ENCODE measurements at regions not wholly inside any gene's neighbourhood (a gene's known extent, or its start where the extent isn't known, plus 50 kb on each side); places are given as distances from the start of the nearest gene placed in this dataset.

GRCh38 chr1:38444770-38445442, 398.3 kb upstream of the POU3F1 start:
- Mint-ChIP-seq H3K36me3 (peaks cover 18% of the 10 kb centered on the region), H3K9me3 (peaks cover 15% of the 10 kb centered on the region), H3K4me3 (no peak overlapping the region), H3K27me3 (peaks cover 8% of the 10 kb centered on the region), H3K27ac (no peak overlapping the region), H3K4me1 (peaks cover 2% of the 10 kb centered on the region)
- ATAC-seq (ENCODE audit: low read depth) (no peak), DNase-seq (ENCODE audit: low spot score in 2 of 2) (no peak)

GRCh38 chr1:38444311-38444710, 397.7 kb upstream of the POU3F1 start:
- no peak overlapping the region for H3K4me3 Mint-ChIP-seq
- peaks cover 8% of the 10 kb centered on the region for H3K27me3 Mint-ChIP-seq
- H3K9me3 Mint-ChIP-seq: peaks cover 15% of the 10 kb centered on the region
- DNase-seq (ENCODE audit: low spot score in 2 of 2) (no peak), ATAC-seq (ENCODE audit: low read depth) (no peak)
- no peak overlapping the region for H3K27ac Mint-ChIP-seq
- H3K4me1 Mint-ChIP-seq: peaks cover 2% of the 10 kb centered on the region
- peaks cover 18% of the 10 kb centered on the region for H3K36me3 Mint-ChIP-seq

- H3K4me3 Mint-ChIP-seq: no peak overlapping the region
Observed at GRCh38 chr1:38440402-38440801, 393.8 kb upstream of the POU3F1 start.

GRCh38 chr1:38436749-38437148, 390.2 kb upstream of the POU3F1 start:
- Mint-ChIP-seq H3K4me1 (peaks cover 5% of the 10 kb centered on the region), H3K4me3 (no peak overlapping the region), H3K9me3 (peaks cover 11% of the 10 kb centered on the region), H3K27ac (peak overlapping the region; percentile 53), H3K27me3 (peaks cover 2% of the 10 kb centered on the region), H3K36me3 (peaks cover 9% of the 10 kb centered on the region)
- DNase-seq (ENCODE audit: low spot score in 2 of 2) (peak in 1 of 2 donors; percentile 11), ATAC-seq (ENCODE audit: low read depth) (peak; percentile 74)

More at GRCh38 chr1:38440402-38440801, 393.8 kb upstream of the POU3F1 start:
- Mint-ChIP-seq H3K27me3 (peaks cover 4% of the 10 kb centered on the region), H3K27ac (no peak overlapping the region), H3K4me1 (peaks cover 5% of the 10 kb centered on the region), H3K36me3 (peaks cover 14% of the 10 kb centered on the region), H3K9me3 (peaks cover 16% of the 10 kb centered on the region)
- no peak for DNase-seq (ENCODE audit: low spot score in 2 of 2)
- ATAC-seq (ENCODE audit: low read depth): no peak

- peaks cover 5% of the 10 kb centered on the region for H3K4me1 Mint-ChIP-seq
- DNase-seq (ENCODE audit: low spot score in 2 of 2): no peak
- peaks cover 5% of the 10 kb centered on the region for H3K36me3 Mint-ChIP-seq
- ATAC-seq (ENCODE audit: low read depth): no peak
- peaks cover 4% of the 10 kb centered on the region for H3K27me3 Mint-ChIP-seq
- peaks cover 6% of the 10 kb centered on the region for H3K9me3 Mint-ChIP-seq
- H3K4me3 Mint-ChIP-seq: no peak overlapping the region
- no peak overlapping the region for H3K27ac Mint-ChIP-seq
Observed at GRCh38 chr1:38436006-38436405, 389.4 kb upstream of the POU3F1 start.

- ATAC-seq (ENCODE audit: low read depth) (no peak), DNase-seq (ENCODE audit: low spot score in 2 of 2) (no peak)
- Mint-ChIP-seq H3K4me3 (no peak overlapping the region), H3K27me3 (peaks cover 4% of the 10 kb centered on the region), H3K9me3 (no peaks in the 10 kb centered on the region), H3K4me1 (peaks cover 5% of the 10 kb centered on the region), H3K27ac (no peak overlapping the region), H3K36me3 (no peaks in the 10 kb centered on the region)
Observed at GRCh38 chr1:38433084-38433722, 386.6 kb upstream of the POU3F1 start.

- ATAC-seq (ENCODE audit: low read depth) (no peak), DNase-seq (ENCODE audit: low spot score in 2 of 2) (no peak)
- Mint-ChIP-seq H3K27ac (no peak overlapping the region), H3K36me3 (no peaks in the 10 kb centered on the region), H3K4me3 (no peak overlapping the region), H3K27me3 (peaks cover 6% of the 10 kb centered on the region), H3K4me1 (peaks cover 1% of the 10 kb centered on the region), H3K9me3 (no peaks in the 10 kb centered on the region)
Observed at GRCh38 chr1:38431535-38432376, 385.2 kb upstream of the POU3F1 start.

- ATAC-seq (ENCODE audit: low read depth): no peak
- H3K27me3 Mint-ChIP-seq: peaks cover 12% of the 10 kb centered on the region
- H3K9me3 Mint-ChIP-seq: no peaks in the 10 kb centered on the region
- DNase-seq (ENCODE audit: low spot score in 2 of 2): no peak
- H3K4me1 Mint-ChIP-seq: peaks cover 3% of the 10 kb centered on the region
- peaks cover 4% of the 10 kb centered on the region for H3K36me3 Mint-ChIP-seq
- H3K27ac Mint-ChIP-seq: no peak overlapping the region
- H3K4me3 Mint-ChIP-seq: no peak overlapping the region
Observed at GRCh38 chr1:38430949-38431348, 384.4 kb upstream of the POU3F1 start.

- DNase-seq (ENCODE audit: low spot score in 2 of 2): no peak
- peaks cover 11% of the 10 kb centered on the region for H3K27me3 Mint-ChIP-seq
- no peak overlapping the region for H3K27ac Mint-ChIP-seq
- ATAC-seq (ENCODE audit: low read depth): no peak
- peaks cover 6% of the 10 kb centered on the region for H3K9me3 Mint-ChIP-seq
- H3K4me1 Mint-ChIP-seq: peaks cover 3% of the 10 kb centered on the region
- H3K36me3 Mint-ChIP-seq: peaks cover 7% of the 10 kb centered on the region
- no peak overlapping the region for H3K4me3 Mint-ChIP-seq
Observed at GRCh38 chr1:38424677-38425076, 378.1 kb upstream of the POU3F1 start.

GRCh38 chr1:38420666-38421065, 374.1 kb upstream of the POU3F1 start:
- Mint-ChIP-seq H3K27me3 (peaks cover 5% of the 10 kb centered on the region), H3K9me3 (peaks cover 14% of the 10 kb centered on the region), H3K36me3 (peaks cover 11% of the 10 kb centered on the region), H3K4me3 (no peak overlapping the region), H3K27ac (no peak overlapping the region), H3K4me1 (peaks cover 2% of the 10 kb centered on the region)
- no peak for DNase-seq (ENCODE audit: low spot score in 2 of 2)
- ATAC-seq (ENCODE audit: low read depth): no peak

- Mint-ChIP-seq H3K4me3 (no peak overlapping the region), H3K4me1 (peaks cover 2% of the 10 kb centered on the region)
Observed at GRCh38 chr1:38418195-38419030, 371.8 kb upstream of the POU3F1 start.

GRCh38 chr1:38403667-38404066, 357.1 kb upstream of the POU3F1 start:
- Mint-ChIP-seq H3K27me3 (no peaks in the 10 kb centered on the region), H3K9me3 (peaks cover 24% of the 10 kb centered on the region), H3K27ac (no peak overlapping the region), H3K4me3 (no peak overlapping the region), H3K4me1 (no peaks in the 10 kb centered on the region), H3K36me3 (peaks cover 20% of the 10 kb centered on the region)
- ATAC-seq (ENCODE audit: low read depth) (no peak), DNase-seq (ENCODE audit: low spot score in 2 of 2) (no peak)

More at GRCh38 chr1:38418195-38419030, 371.8 kb upstream of the POU3F1 start:
- H3K27me3 Mint-ChIP-seq: peaks cover 2% of the 10 kb centered on the region
- H3K36me3 Mint-ChIP-seq: peaks cover 13% of the 10 kb centered on the region
- H3K27ac Mint-ChIP-seq: no peak overlapping the region
- H3K9me3 Mint-ChIP-seq: peaks cover 19% of the 10 kb centered on the region
- DNase-seq (ENCODE audit: low spot score in 2 of 2) (no peak), ATAC-seq (ENCODE audit: low read depth) (no peak)

- Mint-ChIP-seq H3K27me3 (no peaks in the 10 kb centered on the region), H3K9me3 (peaks cover 24% of the 10 kb centered on the region), H3K36me3 (peaks cover 19% of the 10 kb centered on the region), H3K4me1 (no peaks in the 10 kb centered on the region), H3K27ac (no peak overlapping the region), H3K4me3 (no peak overlapping the region)
- ATAC-seq (ENCODE audit: low read depth): no peak
- DNase-seq (ENCODE audit: low spot score in 2 of 2): no peak
Observed at GRCh38 chr1:38402230-38402815, 355.7 kb upstream of the POU3F1 start.

Measured in memory B cell (primary cell).